BJ (cell line): ENCODE measurements at regions not wholly inside any gene's neighbourhood (a gene's known extent, or its start where the extent isn't known, plus 50 kb on each side); places are given as distances from the start of the nearest gene placed in this dataset.

Experiments
- CTCF ChIA-PET: fragments of 350-600 bp; formaldehyde crosslinking; extraction: SDS; loops from one replicate; lab custom pipeline; 2021; ENCODE audit warnings: antibody characterized with exemption, inconsistent platforms; lab: Yijun Ruan, JAX
- POLR2A ChIA-PET: fragments of 300-600 bp; sonication (Branson Sonifier 250); formaldehyde crosslinking; extraction: SDS; loops from one replicate; lab custom pipeline; 2021; ENCODE audit warnings: antibody characterized with exemption; lab: Charles Lee
- DNase-seq: peaks from one replicate; pipeline ENCODE4 v3.0.0-alpha.2; 2011; ENCODE audit warnings: low read depth
- H3K27me3 ChIP-seq: 2 replicates; pipeline ENCODE4 v1.6.0; 2011; ENCODE audit warnings: low read length; ENCODE audit not compliant: control insufficient read depth, insufficient read depth
- H3K36me3 ChIP-seq: 2 replicates; pipeline ENCODE4 v1.5.1; 2011; ENCODE audit warnings: low read length; ENCODE audit not compliant: control insufficient read depth, insufficient read depth
- H3K4me3 ChIP-seq: 2 replicates; pipeline ENCODE4 v1.5.1; 2011; ENCODE audit warnings: low read depth, mild to moderate bottlenecking, control low read depth, low read length
- CTCF ChIP-seq: IDR thresholded peaks from 2 replicates; pipeline ENCODE4 v1.5.1; 2011; ENCODE audit warnings: low read depth, mild to moderate bottlenecking, control low read depth, inconsistent platforms, low read length, moderate library complexity; ENCODE audit not compliant: insufficient read depth

- POLR2A ChIA-PET = no interaction called here
- H3K36me3 ChIP-seq = no peaks in the 10 kb centered on the region
- DNase-seq = no peak
- no peak overlapping the region for H3K4me3 ChIP-seq
- CTCF ChIA-PET = no interaction called here
- no peak for TF ChIP-seq CTCF
- H3K27me3 ChIP-seq = no peaks in the 10 kb centered on the region
Observed at GRCh38 chr7:33706771-33707200, 198.6 kb upstream of the BMPER start.

- DNase-seq = no peak
- Histone ChIP-seq H3K36me3 (no peaks in the 10 kb centered on the region), H3K4me3 (no peak overlapping the region), H3K27me3 (no peaks in the 10 kb centered on the region)
- CTCF ChIA-PET = interaction anchor here (0.7 to 1.1 kb wide), 2 partner anchors 10 to 225 kb away, joined by 3 read pairs; no protein-coding TSS in a partner anchor
- POLR2A ChIA-PET = interaction anchor here (0.7 kb wide), 1 partner anchor 132 kb away, joined by 3 read pairs; no protein-coding TSS in a partner anchor
- TF ChIP-seq CTCF = no peak
Observed at GRCh38 chr7:33707427-33707826, 197.9 kb upstream of the BMPER start.

- ChIA-PET POLR2A (no interaction called here), CTCF (interaction anchor here (0.7 to 1.9 kb wide), 5 partner anchors 8 to 222 kb away, joined by 3 to 5 read pairs (median 3); no protein-coding TSS in a partner anchor)
- Histone ChIP-seq H3K27me3 (no peaks in the 10 kb centered on the region), H3K4me3 (no peak overlapping the region), H3K36me3 (no peaks in the 10 kb centered on the region)
- no peak for TF ChIP-seq CTCF
- no peak for DNase-seq
Observed at GRCh38 chr7:33710608-33711007, 194.7 kb upstream of the BMPER start.

DNA sequence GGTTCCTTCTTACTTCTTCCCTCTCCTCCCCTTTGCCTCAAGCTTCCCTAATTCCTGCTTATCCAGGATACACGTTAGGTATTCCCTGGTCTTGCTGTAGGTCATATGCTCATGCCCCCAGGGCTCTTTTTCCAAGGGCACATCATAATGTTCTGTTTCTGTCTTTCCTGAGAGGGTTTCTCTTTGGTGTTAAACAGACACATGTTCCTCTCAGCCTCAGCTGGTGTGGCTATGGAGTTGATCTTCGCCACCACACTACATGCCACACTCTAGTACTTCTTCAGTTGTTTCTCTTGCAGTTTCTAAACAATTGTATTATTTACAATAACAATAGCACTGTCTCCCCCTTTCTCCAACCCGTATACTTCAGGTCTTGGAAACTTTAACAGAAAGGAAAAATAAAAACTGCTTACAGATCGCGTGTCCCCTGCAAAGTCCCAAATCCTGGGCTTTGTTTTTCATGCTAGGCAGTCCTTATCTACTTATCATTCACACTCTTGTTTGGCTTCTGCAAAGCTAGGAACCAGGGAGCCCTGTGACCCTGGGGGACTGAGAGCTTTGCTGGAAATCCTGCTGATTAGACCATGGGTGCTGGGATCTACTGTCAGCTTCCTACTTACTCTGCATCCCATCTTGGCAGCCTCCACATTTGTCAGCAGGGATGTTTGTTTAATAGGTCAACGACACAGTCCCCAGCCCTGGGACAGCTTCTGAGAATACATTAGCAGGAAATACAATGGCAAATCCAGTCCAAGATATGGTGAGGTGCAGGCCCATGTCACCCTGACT is 193.9 kb upstream of the BMPER start:
- TF ChIP-seq CTCF = no peak
- ChIA-PET POLR2A (no interaction called here), CTCF (interaction anchor here (1.9 kb wide), 1 partner anchor 221 kb away, joined by 5 read pairs; no protein-coding TSS in a partner anchor)
- no peaks in the 10 kb centered on the region for H3K27me3 ChIP-seq
- H3K36me3 ChIP-seq = no peaks in the 10 kb centered on the region
- DNase-seq = no peak
- no peak overlapping the region for H3K4me3 ChIP-seq

DNA sequence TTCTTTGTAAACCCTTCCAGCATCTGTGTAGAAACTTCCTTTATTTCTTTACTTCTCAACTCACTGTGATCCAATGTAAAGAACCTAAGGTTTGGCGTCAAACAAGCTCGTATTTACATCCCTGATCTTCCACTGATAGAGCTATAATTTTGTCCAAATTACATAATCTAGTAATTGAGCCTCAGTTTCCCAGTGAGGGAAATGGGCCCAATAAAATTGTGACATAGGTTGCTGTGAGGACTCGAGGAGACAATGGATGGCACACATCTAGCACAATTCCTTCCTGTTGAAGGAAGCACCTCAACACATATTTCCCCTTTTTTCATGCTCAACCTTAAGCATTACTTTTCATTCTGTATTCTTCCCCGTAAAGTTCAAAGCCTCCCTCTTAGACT is 193.3 kb upstream of the BMPER start:
- TF ChIP-seq CTCF = no peak
- Histone ChIP-seq H3K27me3 (no peaks in the 10 kb centered on the region), H3K36me3 (no peaks in the 10 kb centered on the region), H3K4me3 (no peak overlapping the region)
- POLR2A ChIA-PET = no interaction called here
- CTCF ChIA-PET = no interaction called here
- DNase-seq = no peak
